NCI-H1092 treated with DMSO at 0.1 percent for 48 hours (cell line): ENCODE measurements at regions not wholly inside any gene's neighbourhood (a gene's known extent, or its start where the extent isn't known, plus 50 kb on each side); places are given as distances from the start of the nearest gene placed in this dataset.

Source experiments
- DNase-seq: peaks from one replicate; lab custom pipeline; 2025; lab: John Stamatoyannopoulos, UW

GRCh38 chr13:85896516-85897450, 97.6 kb upstream of the SLITRK6 start:
- DNase-seq = no peak

- DNase-seq = no peak
Measured at GRCh38 chr13:85887406-85887805, 88.2 kb upstream of the SLITRK6 start.

GRCh38 chr13:85879014-85879413, 79.8 kb upstream of the SLITRK6 start:
- DNase-seq = peak; percentile 26

- no peak for DNase-seq
Measured at GRCh38 chr13:85864963-85865530, 65.8 kb upstream of the SLITRK6 start.

- DNase-seq = no peak
Measured at GRCh38 chr13:85853901-85854663, 54.9 kb upstream of the SLITRK6 start.

- no peak for DNase-seq
Measured at GRCh38 chr13:85853161-85853894, 54.1 kb upstream of the SLITRK6 start.
